K562 (cell line): ENCODE measurements at regions not wholly inside any gene's neighbourhood (a gene's known extent, or its start where the extent isn't known, plus 50 kb on each side); places are given as distances from the start of the nearest gene placed in this dataset.

Experiments used
- ATAC-seq: fragments of 200-7000 bp; cut with Tn5 transposase; 3 replicates; pipeline ENCODE4 v1.9.1; 2020; ENCODE audit warnings: moderate library complexity
- BruUV-seq: library from RNA; stranded (reverse); fragments of 400-500 nt; replicated peaks from 2 replicates; lab custom pipeline; 2021; lab: Mats Ljungman, UMichigan
- CTCF ChIA-PET: fragments of 300-600 bp; formaldehyde crosslinking; extraction: SDS; loops from one replicate; lab custom pipeline; 2021; ENCODE audit warnings: low intra/inter-chr PET ratio; lab: Yijun Ruan, JAX
- POLR2A ChIA-PET: fragments of 300-600, 350-650 bp; sonication (Branson Sonifier 250); formaldehyde crosslinking; extraction: SDS; loops from one replicate; lab custom pipeline; 2021; ENCODE audit warnings: antibody characterized with exemption, inconsistent platforms; lab: Yijun Ruan, JAX
- DNase-seq, 4 experiments: peaks; one replicate each; pipeline versions ENCODE4 v3.0.0 to v3.0.0-alpha.2; 2011 to 2018; ENCODE audit warnings: low spot score in 3 of 4, mixed read lengths in 3 of 4; ENCODE audit errors: extremely low read depth in 1 of 4
- FAIRE-seq: peaks from 2 replicates; lab custom pipeline; 2011; peaks lifted over from hg19 to GRCh38; lab: Jason Lieb, UNC
- H2AFZ ChIP-seq: 2 replicates; pipeline ENCODE4 v1.6.0; 2011; ENCODE audit warnings: low read depth, low read length, control low read depth, inconsistent platforms
- H3K27ac ChIP-seq: fragments of 200-600 bp; 3 replicates; pipeline ENCODE4 v1.8.0; 2011; ENCODE audit warnings: low read depth, mild to moderate bottlenecking, control low read depth, inconsistent platforms, low read length, moderate library complexity, mixed read lengths; ENCODE audit errors: extremely low read depth
- H3K27me3 ChIP-seq, 2 experiments: fragments of 300-600 bp in 1 of 2; 2 replicates in 1 of 2; 3 replicates in 1 of 2; pipeline versions ENCODE4 v1.6.0 to v1.8.0; 2011; ENCODE audit warnings: inconsistent platforms in 2 of 2, low read length in 2 of 2, mild to moderate bottlenecking in 1 of 2, mixed read lengths in 1 of 2, moderate library complexity in 1 of 2; ENCODE audit not compliant: control insufficient read depth in 2 of 2, insufficient read depth in 2 of 2
- H3K36me3 ChIP-seq: fragments of 300-600 bp; 3 replicates; pipeline ENCODE4 v1.8.0; 2011; ENCODE audit warnings: mild to moderate bottlenecking, low read length, inconsistent platforms; ENCODE audit not compliant: control insufficient read depth, insufficient read depth
- H3K4me1 ChIP-seq, 2 experiments: fragments of 200-600 bp in 1 of 2; replicated peaks in 1 of 2; 2 replicates in 1 of 2; 3 replicates in 1 of 2; pipeline versions ENCODE4 v1.5.1 to v1.8.0; 2011; ENCODE audit warnings: inconsistent platforms in 2 of 2, low read length in 2 of 2, mild to moderate bottlenecking in 1 of 2, mixed read lengths in 1 of 2, moderate library complexity in 1 of 2; ENCODE audit not compliant: control insufficient read depth in 2 of 2, insufficient read depth in 2 of 2
- H3K4me2 ChIP-seq: 2 replicates; pipeline ENCODE4 v1.6.1; 2011; ENCODE audit warnings: low read length, control low read depth, inconsistent platforms, mixed read lengths; ENCODE audit not compliant: insufficient read depth
- H3K4me3 ChIP-seq: fragments of 200-600 bp; sonication (generic), shearing (Covaris generic); 2 replicates; pipeline ENCODE4 v1.5.1; 2016; ENCODE audit warnings: control low read depth, inconsistent platforms
- H3K79me2 ChIP-seq: fragments of 200-600 bp; 3 replicates; pipeline ENCODE4 v1.8.0; 2011; ENCODE audit warnings: low read length, inconsistent platforms; ENCODE audit not compliant: control insufficient read depth, insufficient read depth
- H3K9ac ChIP-seq, 2 experiments: 2 replicates each; pipeline versions ENCODE4 v1.6.0 to v1.6.1; 2011; ENCODE audit warnings: low read depth in 2 of 2, low read length in 2 of 2, control low read depth in 1 of 2, inconsistent platforms in 1 of 2, mild to moderate bottlenecking in 1 of 2, mixed read lengths in 1 of 2; ENCODE audit not compliant: insufficient read depth in 1 of 2
- H3K9me1 ChIP-seq: one replicate; pipeline ENCODE4 v1.6.0; 2011; ENCODE audit warnings: inconsistent platforms, mild to moderate bottlenecking, low read length, moderate library complexity; ENCODE audit not compliant: control insufficient read depth, insufficient read depth
- H3K9me3 ChIP-seq: replicated peaks from 2 replicates; pipeline ENCODE4 v1.5.1; 2011; ENCODE audit warnings: low read depth, low read length, inconsistent platforms; ENCODE audit not compliant: control insufficient read depth, insufficient read depth
- H4K20me1 ChIP-seq: replicated peaks from 2 replicates; pipeline ENCODE4 v1.6.1; 2011; ENCODE audit warnings: low read length, inconsistent platforms, mixed read lengths; ENCODE audit not compliant: control insufficient read depth, insufficient read depth
- CCAR2 ChIP-seq: fragments of 200-400 bp; formaldehyde crosslinking; IDR thresholded peaks from 2 replicates; pipeline ENCODE4 v1.6.1; 2017; ENCODE audit warnings: mild to moderate bottlenecking, low read depth, low read length
- CHCHD3 ChIP-seq: fragments of 250-450 bp; sonication (Bioruptor Pico); IDR thresholded peaks from 2 replicates; pipeline ENCODE4 v2.1.2; 2022; ENCODE audit warnings: mild to moderate bottlenecking
- JUN ChIP-seq, 2 experiments: sonication (generic) in 1 of 2; formaldehyde crosslinking in 1 of 2; IDR thresholded peaks; 2 replicates each; pipeline versions ENCODE4 v1.6.1 to v1.8.0; 2012 to 2022; ENCODE audit warnings: borderline replicate concordance in 2 of 2, mild to moderate bottlenecking in 2 of 2, improper control_type of control experiment in 1 of 2, low read depth in 1 of 2, low read length in 1 of 2, missing genetic modification reagents in 1 of 2
- PCBP2 ChIP-seq: fragments of 200-400 bp; formaldehyde crosslinking; IDR thresholded peaks from 2 replicates; pipeline ENCODE4 v1.6.1; 2018; ENCODE audit warnings: low read length, low read depth, mild to moderate bottlenecking, moderate library complexity; ENCODE audit not compliant: poor library complexity, severe bottlenecking
- POLR2G ChIP-seq: fragments of 200-400 bp; formaldehyde crosslinking; IDR thresholded peaks from 2 replicates; pipeline ENCODE4 v1.6.1; 2017; ENCODE audit warnings: low read depth, mild to moderate bottlenecking, antibody characterized with exemption, low read length, moderate library complexity
- POU5F1 ChIP-seq: fragments of 150-350 bp; IDR thresholded peaks from 2 replicates; pipeline ENCODE4 v1.6.1; 2014; ENCODE audit warnings: borderline replicate concordance, low read length, low read depth, mild to moderate bottlenecking; ENCODE audit not compliant: partially characterized antibody
- RBM17 ChIP-seq: fragments of 200-400 bp; formaldehyde crosslinking; IDR thresholded peaks from 2 replicates; pipeline ENCODE4 v1.6.1; 2017; ENCODE audit warnings: low read depth, mild to moderate bottlenecking, low read length, borderline replicate concordance
- SIRT6 ChIP-seq: IDR thresholded peaks from one replicate; pipeline ENCODE4 v1.6.1; 2012; ENCODE audit warnings: low read depth, mild to moderate bottlenecking, control low read depth, inconsistent platforms, low read length, moderate library complexity
- ZC3H4 ChIP-seq: sonication (generic); formaldehyde crosslinking; IDR thresholded peaks from 2 replicates; pipeline ENCODE4 v1.9.0; 2021; ENCODE audit warnings: missing genetic modification reagents, borderline replicate concordance
- ZC3H8 ChIP-seq: fragments of 450-650 bp; IDR thresholded peaks from 2 replicates; pipeline ENCODE4 v1.6.1; 2017
- ZNF311 ChIP-seq: fragments of 250-450 bp; sonication (Bioruptor Pico); IDR thresholded peaks from 2 replicates; pipeline ENCODE4 v1.4.0; 2020; ENCODE audit warnings: mild to moderate bottlenecking, moderate library complexity
- ZNF316 ChIP-seq: fragments of 450-650 bp; IDR thresholded peaks from 2 replicates; pipeline ENCODE4 v1.6.1; 2016
- ZNF444 ChIP-seq: fragments of 250-450 bp; sonication (Bioruptor Pico); IDR thresholded peaks from 2 replicates; pipeline ENCODE4 v1.4.0; 2020; ENCODE audit warnings: mild to moderate bottlenecking, moderate library complexity
- ZNF551 ChIP-seq: fragments of 250-450 bp; sonication (Bioruptor Pico); IDR thresholded peaks from 2 replicates; pipeline ENCODE4 v1.5.0; 2021; ENCODE audit warnings: mild to moderate bottlenecking, moderate library complexity
- in situ Hi-C: fragments of 300-500 bp; cut with MboI; formaldehyde crosslinking; loops from 4 replicates; pipeline ENCODE4 v1.15.0; 2018; ENCODE audit warnings: inconsistent platforms, mixed read lengths
- intact Hi-C: fragments of 100-400 bp; cut with micrococcal nuclease; formaldehyde crosslinking; loops from 2 replicates; pipeline ENCODE4 v1.14.2; 2022
- TF ChIP-seq, protein P1 (sequence below): fragments of 450-650 bp; IDR thresholded peaks from 2 replicates; pipeline ENCODE4 v1.6.1; 2016; ENCODE audit warnings: borderline replicate concordance
- TF ChIP-seq, protein P2 (sequence below): sonication (generic); formaldehyde crosslinking; IDR thresholded peaks from 2 replicates; pipeline ENCODE4 v1.8.0; 2022; ENCODE audit warnings: mild to moderate bottlenecking, missing genetic modification reagents
- TF ChIP-seq, protein P3 (sequence below): IDR thresholded peaks from 3 replicates; pipeline ENCODE4 v1.6.1; 2011; ENCODE audit warnings: borderline replicate concordance, mild to moderate bottlenecking, moderate library complexity; ENCODE audit not compliant: insufficient read length; ENCODE audit errors: extremely low read depth

DNA sequence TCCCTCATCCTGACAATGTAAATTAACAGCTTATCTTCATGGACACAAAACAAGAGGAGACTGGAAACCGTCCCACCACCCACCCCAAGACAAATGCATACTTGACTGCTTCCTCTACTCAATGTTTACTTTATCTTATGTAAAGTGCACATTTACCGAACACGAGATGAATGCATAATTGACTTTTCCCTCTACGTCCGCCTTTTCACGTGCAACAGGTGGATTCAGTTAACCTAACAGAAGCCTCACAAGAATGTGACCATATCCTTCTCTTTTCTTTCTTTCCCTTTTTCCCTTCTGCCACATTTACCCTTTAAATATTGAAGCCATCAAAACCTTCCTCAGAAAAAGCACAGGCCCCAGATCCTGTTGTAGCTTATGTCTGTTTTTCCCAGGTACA is 468.0 kb downstream of the UQCRFS1 start (continued):
- TF ChIP-seq ZNF311 (CRISPR knock-in tag) (no peak), RBM17 (no peak), ZC3H4 (CRISPR knock-in tag) (no peak), PCBP2 (no peak), POLR2G (no peak)
- TF ChIP-seq, protein P1, sequence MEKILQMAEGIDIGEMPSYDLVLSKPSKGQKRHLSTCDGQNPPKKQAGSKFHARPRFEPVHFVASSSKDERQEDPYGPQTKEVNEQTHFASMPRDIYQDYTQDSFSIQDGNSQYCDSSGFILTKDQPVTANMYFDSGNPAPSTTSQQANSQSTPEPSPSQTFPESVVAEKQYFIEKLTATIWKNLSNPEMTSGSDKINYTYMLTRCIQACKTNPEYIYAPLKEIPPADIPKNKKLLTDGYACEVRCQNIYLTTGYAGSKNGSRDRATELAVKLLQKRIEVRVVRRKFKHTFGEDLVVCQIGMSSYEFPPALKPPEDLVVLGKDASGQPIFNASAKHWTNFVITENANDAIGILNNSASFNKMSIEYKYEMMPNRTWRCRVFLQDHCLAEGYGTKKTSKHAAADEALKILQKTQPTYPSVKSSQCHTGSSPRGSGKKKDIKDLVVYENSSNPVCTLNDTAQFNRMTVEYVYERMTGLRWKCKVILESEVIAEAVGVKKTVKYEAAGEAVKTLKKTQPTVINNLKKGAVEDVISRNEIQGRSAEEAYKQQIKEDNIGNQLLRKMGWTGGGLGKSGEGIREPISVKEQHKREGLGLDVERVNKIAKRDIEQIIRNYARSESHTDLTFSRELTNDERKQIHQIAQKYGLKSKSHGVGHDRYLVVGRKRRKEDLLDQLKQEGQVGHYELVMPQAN, result no peak

DNA sequence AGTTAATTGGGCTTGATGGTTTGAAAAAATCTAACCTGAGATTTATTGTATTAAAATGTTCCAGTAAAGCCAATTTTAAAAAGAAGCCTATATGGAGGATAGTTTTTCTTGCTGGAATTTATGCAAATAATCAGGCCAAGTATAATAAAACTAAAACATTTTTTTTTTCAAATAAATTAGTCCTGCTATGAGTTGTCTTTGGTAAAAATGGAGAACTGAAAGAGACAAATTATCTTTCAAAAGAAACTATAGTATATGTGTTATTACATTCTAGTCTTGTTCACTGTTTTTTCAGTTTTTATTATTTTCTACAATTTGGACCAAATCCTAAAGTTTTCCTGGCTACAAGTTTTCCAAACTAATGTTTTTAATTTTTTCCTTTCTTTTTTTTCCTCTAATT is 468.9 kb downstream of the UQCRFS1 start:
- ChIA-PET POLR2A (interaction anchor here (0.7 kb wide), 2 partner anchors 326 to 351 kb away, joined by 3 read pairs; no protein-coding TSS in a partner anchor), CTCF (no interaction called here)
- Histone ChIP-seq H3K4me3 (no peak overlapping the region), H3K27ac (no peak overlapping the region), H3K4me1 (no peaks in the 10 kb centered on the region), H3K79me2 (no peaks in the 10 kb centered on the region), H3K4me2 (no peak overlapping the region), H3K9me3 (no peaks in the 10 kb centered on the region), H3K9ac (no peak overlapping the region), H4K20me1 (no peaks in the 10 kb centered on the region), H3K27me3 (no peaks in the 10 kb centered on the region), H2AFZ (no peak overlapping the region), H3K36me3 (no peaks in the 10 kb centered on the region), H3K9me1 (no peaks in the 10 kb centered on the region)
- intact Hi-C loops, result no loop called here
- DNase-seq (no peak), FAIRE-seq (no peak), ATAC-seq (no peak)
- in situ Hi-C loops, result loop anchor here (25.0 kb wide), 1 partner anchor 843 kb away; no protein-coding TSS in a partner anchor
- no TSS peak for BruUV-seq
- no peak for TF ChIP-seq ZNF444 (CRISPR knock-in tag)
- TF ChIP-seq POU5F1, result no peak
- TF ChIP-seq SIRT6, result no peak
- no peak for TF ChIP-seq ZNF316
- no peak for TF ChIP-seq JUN (IDR thresholded peaks at IDR 0.05; ENCODE audit: borderline replicate concordance, low read depth, low read length)
- no peak for TF ChIP-seq JUN (CRISPR knock-in tag; IDR thresholded peaks at IDR 0.05; ENCODE audit: borderline replicate concordance)
- TF ChIP-seq, protein P2, sequence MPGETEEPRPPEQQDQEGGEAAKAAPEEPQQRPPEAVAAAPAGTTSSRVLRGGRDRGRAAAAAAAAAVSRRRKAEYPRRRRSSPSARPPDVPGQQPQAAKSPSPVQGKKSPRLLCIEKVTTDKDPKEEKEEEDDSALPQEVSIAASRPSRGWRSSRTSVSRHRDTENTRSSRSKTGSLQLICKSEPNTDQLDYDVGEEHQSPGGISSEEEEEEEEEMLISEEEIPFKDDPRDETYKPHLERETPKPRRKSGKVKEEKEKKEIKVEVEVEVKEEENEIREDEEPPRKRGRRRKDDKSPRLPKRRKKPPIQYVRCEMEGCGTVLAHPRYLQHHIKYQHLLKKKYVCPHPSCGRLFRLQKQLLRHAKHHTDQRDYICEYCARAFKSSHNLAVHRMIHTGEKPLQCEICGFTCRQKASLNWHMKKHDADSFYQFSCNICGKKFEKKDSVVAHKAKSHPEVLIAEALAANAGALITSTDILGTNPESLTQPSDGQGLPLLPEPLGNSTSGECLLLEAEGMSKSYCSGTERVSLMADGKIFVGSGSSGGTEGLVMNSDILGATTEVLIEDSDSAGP (CRISPR knock-in tag), result no peak
- TF ChIP-seq ZC3H8, result no peak
- no peak for TF ChIP-seq CHCHD3 (CRISPR knock-in tag)
- TF ChIP-seq, protein P3, sequence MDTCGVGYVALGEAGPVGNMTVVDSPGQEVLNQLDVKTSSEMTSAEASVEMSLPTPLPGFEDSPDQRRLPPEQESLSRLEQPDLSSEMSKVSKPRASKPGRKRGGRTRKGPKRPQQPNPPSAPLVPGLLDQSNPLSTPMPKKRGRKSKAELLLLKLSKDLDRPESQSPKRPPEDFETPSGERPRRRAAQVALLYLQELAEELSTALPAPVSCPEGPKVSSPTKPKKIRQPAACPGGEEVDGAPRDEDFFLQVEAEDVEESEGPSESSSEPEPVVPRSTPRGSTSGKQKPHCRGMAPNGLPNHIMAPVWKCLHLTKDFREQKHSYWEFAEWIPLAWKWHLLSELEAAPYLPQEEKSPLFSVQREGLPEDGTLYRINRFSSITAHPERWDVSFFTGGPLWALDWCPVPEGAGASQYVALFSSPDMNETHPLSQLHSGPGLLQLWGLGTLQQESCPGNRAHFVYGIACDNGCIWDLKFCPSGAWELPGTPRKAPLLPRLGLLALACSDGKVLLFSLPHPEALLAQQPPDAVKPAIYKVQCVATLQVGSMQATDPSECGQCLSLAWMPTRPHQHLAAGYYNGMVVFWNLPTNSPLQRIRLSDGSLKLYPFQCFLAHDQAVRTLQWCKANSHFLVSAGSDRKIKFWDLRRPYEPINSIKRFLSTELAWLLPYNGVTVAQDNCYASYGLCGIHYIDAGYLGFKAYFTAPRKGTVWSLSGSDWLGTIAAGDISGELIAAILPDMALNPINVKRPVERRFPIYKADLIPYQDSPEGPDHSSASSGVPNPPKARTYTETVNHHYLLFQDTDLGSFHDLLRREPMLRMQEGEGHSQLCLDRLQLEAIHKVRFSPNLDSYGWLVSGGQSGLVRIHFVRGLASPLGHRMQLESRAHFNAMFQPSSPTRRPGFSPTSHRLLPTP, result no peak
- TF ChIP-seq CCAR2, result no peak
- no peak for TF ChIP-seq ZNF551 (CRISPR knock-in tag)
